Erythroblast (primary cell): ENCODE measurements at regions not wholly inside any gene's neighbourhood (a gene's known extent, or its start where the extent isn't known, plus 50 kb on each side); places are given as distances from the start of the nearest gene placed in this dataset.

Experiments
- GATA1 ChIP-seq: IDR thresholded peaks from 2 replicates; pipeline ENCODE4 v1.6.1; 2011; ENCODE audit warnings: low read depth, mild to moderate bottlenecking, control low read depth, low read length, moderate library complexity
- POLR2A ChIP-seq: IDR thresholded peaks from 2 replicates; pipeline ENCODE4 v1.6.1; 2011; ENCODE audit warnings: mild to moderate bottlenecking, low read length

DNA sequence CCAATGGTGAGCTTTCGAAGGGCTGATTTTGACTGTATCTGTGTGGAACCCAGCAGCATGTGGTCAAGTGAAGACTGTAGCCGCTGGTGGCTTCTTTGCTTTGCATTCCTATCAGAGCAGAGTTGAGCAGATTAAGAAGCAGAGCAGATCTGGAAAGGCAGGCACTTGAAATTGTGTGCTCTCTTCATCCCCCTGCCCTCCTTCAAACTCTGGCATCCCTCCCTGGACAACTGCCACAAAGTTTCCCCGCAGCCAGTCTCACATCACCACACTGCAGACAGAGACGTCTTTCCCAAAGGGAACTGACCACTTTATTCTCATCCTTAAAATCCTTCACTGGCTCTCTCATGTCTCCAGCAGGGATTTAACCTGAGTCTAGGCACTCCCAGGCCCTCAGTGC lies 237.1 kb upstream of the DYNLRB2 start:
- TF ChIP-seq POLR2A (no peak), GATA1 (no peak)
